Sigmoid colon (tissue), 6 donors: ENCODE measurements at regions not wholly inside any gene's neighbourhood (a gene's known extent, or its start where the extent isn't known, plus 50 kb on each side); places are given as distances from the start of the nearest gene placed in this dataset.
A peak's percentile ranks its signal among the peaks of the same experiment; 100 is the strongest.

ENCODE experiments used
- DNase-seq: peaks from one replicate; pipeline ENCODE4 v3.0.0-alpha.2; 2019
- H3K27ac ChIP-seq, 4 donors: fragments of 200-600 bp; sonication (generic); one replicate each; pipeline ENCODE4 v1.5.1; 2016 to 2019; ENCODE audit warnings: mild to moderate bottlenecking in 1 of 4
- H3K27me3 ChIP-seq, 3 donors: fragments of 200-600 bp; sonication (generic); one replicate each; pipeline ENCODE4 v1.5.1; 2019; ENCODE audit warnings: mild to moderate bottlenecking in 1 of 3
- H3K36me3 ChIP-seq, 4 donors: fragments of 200-600 bp; sonication (generic); one replicate each; pipeline ENCODE4 v1.5.1; 2016 to 2019
- H3K4me1 ChIP-seq, 4 donors: fragments of 200-600 bp; sonication (generic); one replicate each; pipeline ENCODE4 v1.5.1; 2017 to 2019
- H3K4me3 ChIP-seq, 4 donors: fragments of 200-600 bp; sonication (generic); one replicate each; pipeline ENCODE4 v1.5.1; 2017 to 2019; ENCODE audit warnings: mild to moderate bottlenecking in 2 of 4, moderate library complexity in 1 of 4
- H3K9me3 ChIP-seq, 4 donors: fragments of 200-600 bp in 3 of 4; sonication (generic) in 3 of 4; one replicate each; pipeline versions ENCODE4 v1.5.1 to v1.6.1; 2013 to 2019
- EP300 ChIP-seq, 4 donors: sonication (generic); formaldehyde crosslinking; IDR thresholded peaks; one replicate each; pipeline ENCODE4 v1.6.1; 2017; ENCODE audit warnings: antibody characterized with exemption in 4 of 4
- POLR2A ChIP-seq, 2 donors: fragments of 450-650 bp; IDR thresholded peaks; one replicate each; pipeline ENCODE4 v1.6.1; 2016; ENCODE audit warnings: antibody characterized with exemption in 2 of 2, mild to moderate bottlenecking in 2 of 2, moderate library complexity in 2 of 2
- POLR2AphosphoS5 ChIP-seq, 4 donors: sonication (generic); formaldehyde crosslinking; IDR thresholded peaks; one replicate each; pipeline ENCODE4 v1.6.1; 2017; ENCODE audit warnings: antibody characterized with exemption in 4 of 4
- WGBS, 2 donors: extraction: QIAGEN DNeasy Blood & Tissue Kit; methylation state at CpG; one replicate each; pipeline ENCODE4 v1.1.7; 2013; 5-methylcytosine and 5-hydroxymethylcytosine counted together
- intact Hi-C: fragments of 100-400 bp; cut with DNase I; formaldehyde crosslinking; loops from one replicate; pipeline ENCODE4 v1.15.1; 2023
- TF ChIP-seq, protein P1 (sequence below), 4 experiments: fragments of 450-650 bp in 3 of 4; fragments of 200-600 bp in 1 of 4; IDR thresholded peaks; one replicate each; pipeline ENCODE4 v1.5.1; 2016 to 2019; ENCODE audit warnings: antibody characterized with exemption in 4 of 4, mild to moderate bottlenecking in 3 of 4, moderate library complexity in 2 of 4
- donor health status: healthy with polysubstance abuse.
- donor health status: healthy.

DNA sequence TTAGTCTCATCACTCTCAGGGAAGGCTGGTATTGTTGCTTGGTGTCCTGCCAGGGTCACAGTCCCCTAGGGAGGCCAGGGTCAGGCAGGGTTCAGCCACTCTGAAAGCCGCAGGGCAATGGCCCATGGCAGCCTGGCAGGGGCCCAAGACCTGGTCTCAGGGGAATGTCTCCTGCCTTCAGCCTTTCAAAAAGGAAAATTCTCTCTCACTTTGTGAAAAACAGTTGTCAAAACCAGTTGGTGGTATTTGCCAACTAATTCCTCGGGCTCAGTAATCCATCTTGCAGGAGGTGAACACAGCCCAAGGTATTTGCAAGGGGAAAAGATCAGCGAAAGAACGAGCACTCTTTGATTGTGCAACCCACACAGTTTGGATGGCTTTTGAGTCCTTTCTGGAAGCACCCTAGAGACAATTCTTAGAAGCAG lies 101.5 kb downstream of the JCAD start:
- intact Hi-C loops = no loop called here
- Histone ChIP-seq H3K36me3 (no peaks in the 10 kb centered on the region), H3K27ac (peak overlapping the region in 1 of 4 donors; percentile 74), H3K4me3 (no peak overlapping the region), H3K9me3 (no peaks in the 10 kb centered on the region), H3K4me1 (no peaks in the 10 kb centered on the region), H3K27me3 (no peaks in the 10 kb centered on the region)
- no peak for DNase-seq
- 41 to 74% methylated on average over 4 of the region's 4 CpGs for WGBS, 2 donors
- TF ChIP-seq, protein P1, sequence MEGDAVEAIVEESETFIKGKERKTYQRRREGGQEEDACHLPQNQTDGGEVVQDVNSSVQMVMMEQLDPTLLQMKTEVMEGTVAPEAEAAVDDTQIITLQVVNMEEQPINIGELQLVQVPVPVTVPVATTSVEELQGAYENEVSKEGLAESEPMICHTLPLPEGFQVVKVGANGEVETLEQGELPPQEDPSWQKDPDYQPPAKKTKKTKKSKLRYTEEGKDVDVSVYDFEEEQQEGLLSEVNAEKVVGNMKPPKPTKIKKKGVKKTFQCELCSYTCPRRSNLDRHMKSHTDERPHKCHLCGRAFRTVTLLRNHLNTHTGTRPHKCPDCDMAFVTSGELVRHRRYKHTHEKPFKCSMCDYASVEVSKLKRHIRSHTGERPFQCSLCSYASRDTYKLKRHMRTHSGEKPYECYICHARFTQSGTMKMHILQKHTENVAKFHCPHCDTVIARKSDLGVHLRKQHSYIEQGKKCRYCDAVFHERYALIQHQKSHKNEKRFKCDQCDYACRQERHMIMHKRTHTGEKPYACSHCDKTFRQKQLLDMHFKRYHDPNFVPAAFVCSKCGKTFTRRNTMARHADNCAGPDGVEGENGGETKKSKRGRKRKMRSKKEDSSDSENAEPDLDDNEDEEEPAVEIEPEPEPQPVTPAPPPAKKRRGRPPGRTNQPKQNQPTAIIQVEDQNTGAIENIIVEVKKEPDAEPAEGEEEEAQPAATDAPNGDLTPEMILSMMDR (IDR thresholded peaks at IDR 0.05) = no peak
- TF ChIP-seq POLR2AphosphoS5 (IDR thresholded peaks at IDR 0.05) (no peak), EP300 (IDR thresholded peaks at IDR 0.05) (no peak), POLR2A (IDR thresholded peaks at IDR 0.05) (no peak)

DNA sequence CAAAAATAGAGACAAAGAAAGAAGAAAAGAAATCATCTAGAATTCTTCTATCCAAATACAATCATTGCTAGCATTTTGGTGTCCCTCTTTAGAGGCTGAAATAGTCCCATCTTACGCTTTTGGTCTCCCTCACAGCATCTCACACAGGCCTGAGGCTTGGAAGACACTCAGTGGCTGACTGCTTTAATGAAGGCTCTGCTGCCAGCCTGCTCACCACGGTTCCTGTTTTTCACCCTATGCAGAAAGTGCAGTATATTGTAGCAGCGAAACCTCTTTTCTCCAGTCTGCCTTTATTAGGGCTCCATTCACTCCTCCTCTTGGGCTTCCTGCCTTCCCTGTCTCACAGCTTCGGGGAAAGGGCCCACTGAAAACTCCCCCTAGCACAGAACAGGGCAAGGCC lies 102.2 kb downstream of the JCAD start:
- Histone ChIP-seq H3K27ac (peak overlapping the region in 1 of 4 donors; percentile 74), H3K4me1 (no peaks in the 10 kb centered on the region), H3K4me3 (no peak overlapping the region), H3K36me3 (no peaks in the 10 kb centered on the region), H3K9me3 (no peaks in the 10 kb centered on the region), H3K27me3 (no peaks in the 10 kb centered on the region)
- DNase-seq = no peak
- 57 to 75% methylated on average over 4 of the region's 4 CpGs for WGBS, 2 donors
- no peak for TF ChIP-seq POLR2A (IDR thresholded peaks at IDR 0.05)
- TF ChIP-seq POLR2AphosphoS5 (IDR thresholded peaks at IDR 0.05) = no peak
- intact Hi-C loops = no loop called here

DNA sequence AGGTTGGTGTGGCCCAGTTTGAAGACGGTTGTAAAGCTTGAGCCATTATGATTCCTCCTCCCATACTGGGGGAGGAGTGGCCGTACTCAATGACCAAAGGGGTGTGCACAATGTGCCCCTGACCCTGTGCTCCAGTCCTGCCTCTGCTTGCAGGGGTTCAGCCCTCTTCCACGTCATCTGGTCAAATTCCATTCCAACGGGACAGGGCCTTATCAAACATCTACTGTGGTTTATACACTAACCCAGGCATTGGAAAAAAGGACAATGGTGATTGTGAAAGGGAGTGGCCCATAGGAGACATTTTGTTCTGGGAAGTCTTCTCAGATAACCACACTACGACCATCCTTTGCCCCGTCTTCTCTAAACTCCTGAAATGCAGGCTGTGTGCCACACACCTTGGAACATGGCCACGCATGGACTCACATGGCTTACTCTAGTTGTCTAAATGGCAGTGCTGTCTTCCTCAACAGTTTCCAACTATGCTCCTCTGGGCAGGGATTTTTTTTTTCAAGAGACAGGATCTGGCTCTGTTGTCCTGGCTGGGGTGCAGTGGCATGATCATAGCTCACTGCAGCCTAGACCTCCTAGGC lies 103.0 kb downstream of the JCAD start:
- TF ChIP-seq POLR2AphosphoS5 (IDR thresholded peaks at IDR 0.05) (no peak), POLR2A (IDR thresholded peaks at IDR 0.05) (no peak), EP300 (IDR thresholded peaks at IDR 0.05) (no peak)
- TF ChIP-seq, protein P1 (IDR thresholded peaks at IDR 0.05) = no peak
- intact Hi-C loops = no loop called here
- H3K27me3 ChIP-seq = no peaks in the 10 kb centered on the region
- H3K36me3 ChIP-seq = no peaks in the 10 kb centered on the region
- H3K9me3 ChIP-seq = no peaks in the 10 kb centered on the region
- DNase-seq = no peak
- H3K4me1 ChIP-seq = no peaks in the 10 kb centered on the region
- no peak overlapping the region for H3K4me3 ChIP-seq
- WGBS, 2 donors = 72 to 83% methylated on average over 7 of the region's 7 CpGs
- peak overlapping the region in 1 of 4 donors; percentile 74 for H3K27ac ChIP-seq

DNA sequence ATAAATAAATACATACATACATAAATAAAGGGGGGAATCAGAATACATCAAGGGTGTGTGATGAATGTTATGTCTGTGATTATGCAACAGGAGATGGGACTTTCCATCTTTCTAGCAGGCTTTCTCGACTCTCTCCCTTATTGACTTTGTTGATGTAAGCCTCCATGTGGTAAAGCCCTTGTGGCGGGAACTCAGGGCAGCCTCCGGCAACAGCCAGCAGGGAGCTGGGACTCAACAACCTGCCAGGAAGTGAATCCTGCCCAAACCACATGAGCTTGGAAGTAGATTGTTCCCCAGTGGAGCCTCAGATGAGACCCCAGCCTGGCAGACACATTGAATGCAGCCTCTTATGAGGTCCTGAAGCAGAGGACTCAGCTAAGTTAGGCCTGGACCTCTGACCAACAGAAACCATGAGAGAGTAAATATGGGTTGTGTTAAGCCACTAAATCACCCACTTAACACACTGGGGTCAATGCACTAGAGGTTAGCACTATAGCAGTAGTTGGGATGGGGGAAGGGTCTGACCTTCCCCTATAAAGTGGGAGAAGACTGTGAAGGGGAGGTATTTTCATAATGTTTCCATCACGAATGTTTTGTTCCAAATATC lies 104.0 kb downstream of the JCAD start:
- intact Hi-C loops = no loop called here
- WGBS, 2 donors = 66 to 67% methylated on average over 4 of the region's 4 CpGs
- Histone ChIP-seq H3K4me1 (no peaks in the 10 kb centered on the region), H3K9me3 (no peaks in the 10 kb centered on the region), H3K4me3 (no peak overlapping the region), H3K36me3 (no peaks in the 10 kb centered on the region), H3K27me3 (no peaks in the 10 kb centered on the region), H3K27ac (no peak overlapping the region)
- no peak for DNase-seq
- TF ChIP-seq POLR2A (IDR thresholded peaks at IDR 0.05) (no peak), POLR2AphosphoS5 (IDR thresholded peaks at IDR 0.05) (no peak), EP300 (IDR thresholded peaks at IDR 0.05) (no peak)
- TF ChIP-seq, protein P1 (IDR thresholded peaks at IDR 0.05) = no peak

DNA sequence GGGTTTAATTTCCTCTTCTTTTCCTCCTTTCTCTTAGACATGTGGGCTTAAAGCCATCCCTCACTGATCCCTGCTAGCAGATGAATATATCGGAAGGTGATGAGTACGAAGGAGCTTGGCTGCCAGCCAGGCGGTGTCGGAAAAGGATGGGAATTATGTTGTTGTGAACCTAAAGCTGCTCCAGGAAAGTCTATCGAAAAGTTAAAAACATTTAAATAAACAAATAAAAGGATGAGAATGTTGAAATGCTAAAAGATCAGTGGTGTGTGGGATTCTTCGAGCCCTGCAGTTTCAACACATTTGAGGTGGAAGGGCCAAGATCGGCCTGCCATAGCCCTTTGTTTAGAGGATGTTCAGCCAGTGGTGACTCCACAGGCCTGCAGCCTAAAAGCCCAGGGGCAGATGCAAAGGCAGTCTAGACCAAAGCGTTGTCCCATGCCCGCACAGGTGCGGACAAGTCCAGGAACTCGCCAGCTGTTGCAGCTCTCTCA lies 107.9 kb downstream of the JCAD start:
- Histone ChIP-seq H3K4me1 (peaks cover 0 to 31% (median 24%) of the 10 kb centered on the region in 4 donors), H3K9me3 (no peaks in the 10 kb centered on the region), H3K27ac (peak overlapping the region in 1 of 4 donors; percentile 84), H3K27me3 (no peaks in the 10 kb centered on the region), H3K36me3 (no peaks in the 10 kb centered on the region), H3K4me3 (no peak overlapping the region)
- no peak for TF ChIP-seq EP300 (IDR thresholded peaks at IDR 0.05)
- TF ChIP-seq POLR2AphosphoS5 (IDR thresholded peaks at IDR 0.05) = no peak
- TF ChIP-seq POLR2A (IDR thresholded peaks at IDR 0.05) = no peak
- TF ChIP-seq, protein P1 (IDR thresholded peaks at IDR 0.05) = no peak
- WGBS, 2 donors = 84 to 86% methylated on average over 11 of the region's 11 CpGs
- intact Hi-C loops = no loop called here
- no peak for DNase-seq
